HL-60 (cell line): ENCODE measurements at regions not wholly inside any gene's neighbourhood (a gene's known extent, or its start where the extent isn't known, plus 50 kb on each side); places are given as distances from the start of the nearest gene placed in this dataset.

Experiments
- TF ChIP-seq, protein P1 (sequence below): IDR thresholded peaks from one replicate; pipeline ENCODE4 v1.5.1; 2011; ENCODE audit warnings: low read length, control low read depth, inconsistent platforms; ENCODE audit not compliant: insufficient read depth
- TF ChIP-seq, protein P2 (sequence below): IDR thresholded peaks from 2 replicates; pipeline ENCODE4 v1.6.1; 2012; ENCODE audit warnings: low read depth; ENCODE audit not compliant: insufficient replicate concordance

DNA sequence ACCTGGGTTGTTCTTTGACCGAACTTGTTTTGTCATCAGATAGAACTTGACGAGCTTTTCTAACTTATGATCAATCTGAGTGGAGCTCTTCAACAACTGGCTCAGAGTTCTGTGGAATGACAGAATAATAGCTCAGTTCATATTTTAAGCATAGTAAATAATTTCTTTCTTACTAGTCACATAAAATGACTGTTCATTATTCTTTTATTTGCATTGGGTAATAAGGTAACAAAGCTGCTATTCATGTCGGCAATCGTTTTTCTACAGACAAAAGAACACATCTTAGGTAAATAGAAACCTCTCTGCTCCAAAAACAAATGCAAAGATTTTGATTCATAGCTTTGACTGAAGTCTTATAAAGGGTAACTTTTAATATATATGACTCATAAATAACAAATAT lies 57.3 kb upstream of the CXCL8 start:
- TF ChIP-seq, protein P1, sequence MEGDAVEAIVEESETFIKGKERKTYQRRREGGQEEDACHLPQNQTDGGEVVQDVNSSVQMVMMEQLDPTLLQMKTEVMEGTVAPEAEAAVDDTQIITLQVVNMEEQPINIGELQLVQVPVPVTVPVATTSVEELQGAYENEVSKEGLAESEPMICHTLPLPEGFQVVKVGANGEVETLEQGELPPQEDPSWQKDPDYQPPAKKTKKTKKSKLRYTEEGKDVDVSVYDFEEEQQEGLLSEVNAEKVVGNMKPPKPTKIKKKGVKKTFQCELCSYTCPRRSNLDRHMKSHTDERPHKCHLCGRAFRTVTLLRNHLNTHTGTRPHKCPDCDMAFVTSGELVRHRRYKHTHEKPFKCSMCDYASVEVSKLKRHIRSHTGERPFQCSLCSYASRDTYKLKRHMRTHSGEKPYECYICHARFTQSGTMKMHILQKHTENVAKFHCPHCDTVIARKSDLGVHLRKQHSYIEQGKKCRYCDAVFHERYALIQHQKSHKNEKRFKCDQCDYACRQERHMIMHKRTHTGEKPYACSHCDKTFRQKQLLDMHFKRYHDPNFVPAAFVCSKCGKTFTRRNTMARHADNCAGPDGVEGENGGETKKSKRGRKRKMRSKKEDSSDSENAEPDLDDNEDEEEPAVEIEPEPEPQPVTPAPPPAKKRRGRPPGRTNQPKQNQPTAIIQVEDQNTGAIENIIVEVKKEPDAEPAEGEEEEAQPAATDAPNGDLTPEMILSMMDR = no peak
- TF ChIP-seq, protein P2, sequence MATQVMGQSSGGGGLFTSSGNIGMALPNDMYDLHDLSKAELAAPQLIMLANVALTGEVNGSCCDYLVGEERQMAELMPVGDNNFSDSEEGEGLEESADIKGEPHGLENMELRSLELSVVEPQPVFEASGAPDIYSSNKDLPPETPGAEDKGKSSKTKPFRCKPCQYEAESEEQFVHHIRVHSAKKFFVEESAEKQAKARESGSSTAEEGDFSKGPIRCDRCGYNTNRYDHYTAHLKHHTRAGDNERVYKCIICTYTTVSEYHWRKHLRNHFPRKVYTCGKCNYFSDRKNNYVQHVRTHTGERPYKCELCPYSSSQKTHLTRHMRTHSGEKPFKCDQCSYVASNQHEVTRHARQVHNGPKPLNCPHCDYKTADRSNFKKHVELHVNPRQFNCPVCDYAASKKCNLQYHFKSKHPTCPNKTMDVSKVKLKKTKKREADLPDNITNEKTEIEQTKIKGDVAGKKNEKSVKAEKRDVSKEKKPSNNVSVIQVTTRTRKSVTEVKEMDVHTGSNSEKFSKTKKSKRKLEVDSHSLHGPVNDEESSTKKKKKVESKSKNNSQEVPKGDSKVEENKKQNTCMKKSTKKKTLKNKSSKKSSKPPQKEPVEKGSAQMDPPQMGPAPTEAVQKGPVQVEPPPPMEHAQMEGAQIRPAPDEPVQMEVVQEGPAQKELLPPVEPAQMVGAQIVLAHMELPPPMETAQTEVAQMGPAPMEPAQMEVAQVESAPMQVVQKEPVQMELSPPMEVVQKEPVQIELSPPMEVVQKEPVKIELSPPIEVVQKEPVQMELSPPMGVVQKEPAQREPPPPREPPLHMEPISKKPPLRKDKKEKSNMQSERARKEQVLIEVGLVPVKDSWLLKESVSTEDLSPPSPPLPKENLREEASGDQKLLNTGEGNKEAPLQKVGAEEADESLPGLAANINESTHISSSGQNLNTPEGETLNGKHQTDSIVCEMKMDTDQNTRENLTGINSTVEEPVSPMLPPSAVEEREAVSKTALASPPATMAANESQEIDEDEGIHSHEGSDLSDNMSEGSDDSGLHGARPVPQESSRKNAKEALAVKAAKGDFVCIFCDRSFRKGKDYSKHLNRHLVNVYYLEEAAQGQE = no peak
